CD4-positive, alpha-beta T cell (primary cell): ENCODE measurements at regions not wholly inside any gene's neighbourhood (a gene's known extent, or its start where the extent isn't known, plus 50 kb on each side); places are given as distances from the start of the nearest gene placed in this dataset.
"Not testable (repeated sequence)": the region's sequence is repeated elsewhere in the genome, so short reads cannot be mapped to it uniquely, and the experiment has no call there.

Experiments used
- ATAC-seq: fragments of 200-7000 bp; cut with Tn5 transposase; one replicate; pipeline ENCODE4 v1.10.0; 2022; ENCODE audit warnings: mild to moderate bottlenecking; ENCODE audit not compliant: poor library complexity
- CTCF ChIA-PET: fragments of 350-600 bp; sonication (Branson Sonifier 250); formaldehyde crosslinking; loops from one replicate; lab custom pipeline; 2021; ENCODE audit warnings: antibody characterized with exemption, inconsistent platforms; lab: Charles Lee
- POLR2A ChIA-PET: fragments of 350-600 bp; sonication (Branson Sonifier 250); formaldehyde crosslinking; loops from one replicate; lab custom pipeline; 2021; ENCODE audit warnings: antibody characterized with exemption, inconsistent platforms; lab: Charles Lee
- DNase-seq, 14 experiments: peaks; one replicate each; pipeline ENCODE4 v3.0.0-alpha.2; 2013 to 2020; ENCODE audit warnings: mixed read lengths in 2 of 14
- H3K27ac ChIP-seq, 2 donors: one replicate each; pipeline versions ENCODE4 v1.5.1 to v1.7.0; 2013; ENCODE audit warnings: low read length in 2 of 2, low read depth in 1 of 2, mild to moderate bottlenecking in 1 of 2
- H3K27me3 ChIP-seq, 2 experiments: 1 replicate in 1 of 2; 2 replicates in 1 of 2; pipeline versions ENCODE4 v1.6.1 to v1.7.0; 2013; ENCODE audit warnings: low read length in 2 of 2, control low read depth in 1 of 2, mild to moderate bottlenecking in 1 of 2, moderate library complexity in 1 of 2; ENCODE audit not compliant: insufficient read depth in 2 of 2, control insufficient read depth in 1 of 2
- H3K36me3 ChIP-seq: one replicate; pipeline ENCODE4 v1.6.1; 2013; ENCODE audit warnings: low read length, control low read depth; ENCODE audit not compliant: insufficient read depth
- H3K4me1 ChIP-seq: one replicate; pipeline ENCODE4 v1.6.1; 2013; ENCODE audit warnings: low read length, control low read depth; ENCODE audit not compliant: insufficient read depth
- H3K4me3 ChIP-seq: one replicate; pipeline ENCODE4 v1.5.1; 2013; ENCODE audit warnings: mild to moderate bottlenecking, low read length, moderate library complexity
- H3K9me3 ChIP-seq, 2 experiments: 1 replicate in 1 of 2; 2 replicates in 1 of 2; pipeline versions ENCODE4 v1.6.1 to v1.7.0; 2013; ENCODE audit warnings: low read length in 2 of 2, mild to moderate bottlenecking in 2 of 2, control low read depth in 1 of 2, moderate library complexity in 1 of 2; ENCODE audit not compliant: control insufficient read depth in 1 of 2, insufficient read depth in 1 of 2
- H3K27ac Mint-ChIP-seq: one replicate; pipeline ENCODE4 v1.8.0; 2020; ENCODE audit warnings: mixed read lengths
- H3K27me3 Mint-ChIP-seq: one replicate; pipeline ENCODE4 v1.8.0; 2021; ENCODE audit warnings: mixed read lengths
- H3K36me3 Mint-ChIP-seq: one replicate; pipeline ENCODE4 v1.8.0; 2021; ENCODE audit warnings: low read depth, mixed read lengths
- H3K4me1 Mint-ChIP-seq: one replicate; pipeline ENCODE4 v1.8.0; 2021; ENCODE audit warnings: low read depth, mixed read lengths
- H3K4me3 Mint-ChIP-seq: one replicate; pipeline ENCODE4 v1.8.0; 2020; ENCODE audit warnings: mild to moderate bottlenecking, mixed read lengths
- H3K9me3 Mint-ChIP-seq: one replicate; pipeline ENCODE4 v1.8.0; 2020; ENCODE audit warnings: mixed read lengths
- CTCF ChIP-seq: fragments of 200-600 bp; IDR thresholded peaks from one replicate; pipeline ENCODE4 v1.8.0; 2022; ENCODE audit warnings: antibody characterized with exemption, mild to moderate bottlenecking
- intact Hi-C, 2 experiments: fragments of 100-400 bp; cut with DNase I in 1 of 2; cut with micrococcal nuclease in 1 of 2; formaldehyde crosslinking; loops; one replicate each; pipeline versions ENCODE4 v1.15.1 to v1.9.0; 2023 to 2025; cut with DNase I, micrococcal nuclease

GRCh38 chr10:117622471-117623184, 80.1 kb downstream of the EMX2 start:
- intact Hi-C loops = no loop called here
- H3K4me3 ChIP-seq = no peak overlapping the region
- H3K4me1 ChIP-seq = no peaks in the 10 kb centered on the region
- no peak for ATAC-seq
- Mint-ChIP-seq H3K4me3 (no peak overlapping the region), H3K4me1 (no peaks in the 10 kb centered on the region), H3K27me3 (peaks cover 9% of the 10 kb centered on the region), H3K27ac (no peak overlapping the region), H3K36me3 (no peaks in the 10 kb centered on the region), H3K9me3 (no peaks in the 10 kb centered on the region)
- CTCF ChIA-PET = no interaction called here
- H3K36me3 ChIP-seq = no peaks in the 10 kb centered on the region
- no peak overlapping the region for H3K27ac ChIP-seq
- peaks cover 0 to 3% of the 10 kb centered on the region in 2 experiments for H3K27me3 ChIP-seq
- POLR2A ChIA-PET = no interaction called here
- DNase-seq = no peak
- H3K9me3 ChIP-seq = peaks cover 0 to 5% of the 10 kb centered on the region in 2 experiments
- no peak for TF ChIP-seq CTCF

GRCh38 chr10:117626228-117626627, 83.7 kb downstream of the EMX2 start:
- no peak for TF ChIP-seq CTCF
- no peaks in the 10 kb centered on the region for H3K9me3 Mint-ChIP-seq
- ATAC-seq = no peak

DNA sequence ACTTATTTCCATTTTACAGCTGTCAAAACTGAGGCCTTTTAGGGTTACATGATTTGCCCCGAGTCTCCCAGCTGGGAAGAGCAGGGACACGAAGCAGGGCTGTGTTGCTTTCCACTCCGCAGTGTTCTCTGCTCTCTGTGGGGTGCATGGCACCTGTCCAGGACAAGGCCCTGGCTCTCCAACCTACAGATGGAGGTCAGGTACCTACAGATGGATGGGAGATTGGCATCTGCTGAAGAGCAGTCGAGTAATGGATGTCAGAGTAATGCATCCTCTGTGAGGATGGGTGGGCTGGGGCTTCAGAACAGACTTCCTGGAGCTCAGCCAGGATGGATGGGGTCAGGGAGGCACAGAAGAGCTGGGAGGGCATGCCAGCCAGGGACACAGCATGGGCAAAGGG, 85.0 kb downstream of the EMX2 start:
- H3K4me1 ChIP-seq = no peaks in the 10 kb centered on the region
- intact Hi-C loops = no loop called here
- H3K27ac ChIP-seq = no peak overlapping the region
- no peaks in the 10 kb centered on the region for H3K36me3 Mint-ChIP-seq
- H3K4me3 ChIP-seq = no peak overlapping the region
- ChIA-PET CTCF (no interaction called here), POLR2A (no interaction called here)
- H3K27ac Mint-ChIP-seq = no peak overlapping the region
- TF ChIP-seq CTCF = no peak
- no peaks in the 10 kb centered on the region for H3K27me3 Mint-ChIP-seq
- no peaks in the 10 kb centered on the region for H3K9me3 ChIP-seq
- H3K4me3 Mint-ChIP-seq = no peak overlapping the region
- H3K9me3 Mint-ChIP-seq = no peaks in the 10 kb centered on the region
- DNase-seq (no peak), ATAC-seq (no peak)
- H3K27me3 ChIP-seq = no peaks in the 10 kb centered on the region
- H3K4me1 Mint-ChIP-seq = no peaks in the 10 kb centered on the region
- H3K36me3 ChIP-seq = no peaks in the 10 kb centered on the region

More at GRCh38 chr10:117626228-117626627, 83.7 kb downstream of the EMX2 start:
- intact Hi-C loops = no loop called here
- H3K4me3 Mint-ChIP-seq = no peak overlapping the region
- H3K27me3 ChIP-seq = no peaks in the 10 kb centered on the region
- H3K9me3 ChIP-seq = peaks cover 0 to 5% of the 10 kb centered on the region in 2 experiments
- no peaks in the 10 kb centered on the region for H3K4me1 Mint-ChIP-seq
- DNase-seq = no peak
- H3K27ac Mint-ChIP-seq = no peak overlapping the region
- no peaks in the 10 kb centered on the region for H3K36me3 ChIP-seq
- H3K27me3 Mint-ChIP-seq = peaks cover 9% of the 10 kb centered on the region
- no peak overlapping the region for H3K27ac ChIP-seq
- H3K4me1 ChIP-seq = no peaks in the 10 kb centered on the region
- ChIA-PET POLR2A (no interaction called here), CTCF (no interaction called here)
- H3K36me3 Mint-ChIP-seq = no peaks in the 10 kb centered on the region
- no peak overlapping the region for H3K4me3 ChIP-seq

- H3K4me1 ChIP-seq, H3K27me3 ChIP-seq, H3K36me3 Mint-ChIP-seq, H3K9me3 Mint-ChIP-seq, H3K4me3 ChIP-seq, H3K27ac ChIP-seq, H3K9me3 ChIP-seq, H3K4me3 Mint-ChIP-seq, ATAC-seq, POLR2A ChIA-PET, H3K4me1 Mint-ChIP-seq, H3K27ac Mint-ChIP-seq, CTCF ChIA-PET, H3K36me3 ChIP-seq, H3K27me3 Mint-ChIP-seq, intact Hi-C loops, DNase-seq: not testable (repeated sequence)
These were observed 87.2 kb downstream of the EMX2 start for GRCh38 chr10:117629717-117630116.
